Activated naive CD8-positive, alpha-beta T cell (primary cell): ENCODE measurements at regions not wholly inside any gene's neighbourhood (a gene's known extent, or its start where the extent isn't known, plus 50 kb on each side); places are given as distances from the start of the nearest gene placed in this dataset.

ENCODE experiments used
- H3K27ac Mint-ChIP-seq: one replicate; pipeline ENCODE4 v1.8.0; 2021; ENCODE audit warnings: mixed read lengths
- H3K27me3 Mint-ChIP-seq: one replicate; pipeline ENCODE4 v1.8.0; 2021; ENCODE audit warnings: mixed read lengths
- H3K36me3 Mint-ChIP-seq: one replicate; pipeline ENCODE4 v1.8.0; 2021; ENCODE audit warnings: mixed read lengths
- H3K4me1 Mint-ChIP-seq: one replicate; pipeline ENCODE4 v1.8.0; 2021; ENCODE audit warnings: low read depth, mixed read lengths
- H3K4me3 Mint-ChIP-seq: one replicate; pipeline ENCODE4 v1.8.0; 2021; ENCODE audit warnings: mild to moderate bottlenecking, mixed read lengths
- H3K9me3 Mint-ChIP-seq: one replicate; pipeline ENCODE4 v1.8.0; 2021; ENCODE audit warnings: low read depth, mixed read lengths

DNA sequence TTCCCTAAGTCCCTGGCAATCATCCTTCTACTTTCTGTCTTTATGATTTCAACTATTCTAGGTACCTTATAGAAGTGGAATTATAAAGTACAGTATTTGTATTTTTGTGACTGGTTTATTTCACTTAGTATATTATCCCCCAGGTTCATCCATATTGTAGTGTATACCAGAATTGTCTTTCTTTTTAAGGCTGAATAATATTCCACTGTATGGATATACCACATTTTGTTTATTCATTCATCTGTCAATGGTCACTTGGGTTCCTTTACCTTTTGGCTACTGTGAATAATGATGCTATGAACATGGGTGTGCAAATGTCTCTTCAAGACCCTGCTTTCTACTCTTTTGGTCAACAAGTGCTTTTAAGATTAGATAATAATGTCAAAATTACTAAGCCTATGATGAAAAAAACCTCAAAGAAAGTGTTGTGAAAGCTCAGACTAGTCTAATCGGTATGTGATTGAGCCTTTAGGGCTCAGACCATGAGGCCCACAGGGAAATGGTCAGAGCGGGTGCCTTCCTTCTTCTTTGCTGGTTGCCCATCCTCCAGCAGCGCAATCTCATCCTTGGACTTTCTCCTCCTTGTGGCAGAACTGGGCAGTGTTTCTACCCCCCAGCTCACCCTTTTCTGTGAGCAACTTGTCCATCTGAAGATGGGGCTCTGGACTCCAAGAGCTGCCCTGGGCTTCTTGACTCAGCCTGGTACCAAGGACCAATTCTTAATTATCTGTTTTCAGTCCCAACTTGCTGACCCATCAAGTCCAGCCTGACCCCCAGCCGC lies 105.4 kb downstream of the TTC8 start:
- Mint-ChIP-seq H3K27me3 (peaks cover 19% of the 10 kb centered on the region), H3K4me3 (no peak overlapping the region), H3K4me1 (no peaks in the 10 kb centered on the region)

DNA sequence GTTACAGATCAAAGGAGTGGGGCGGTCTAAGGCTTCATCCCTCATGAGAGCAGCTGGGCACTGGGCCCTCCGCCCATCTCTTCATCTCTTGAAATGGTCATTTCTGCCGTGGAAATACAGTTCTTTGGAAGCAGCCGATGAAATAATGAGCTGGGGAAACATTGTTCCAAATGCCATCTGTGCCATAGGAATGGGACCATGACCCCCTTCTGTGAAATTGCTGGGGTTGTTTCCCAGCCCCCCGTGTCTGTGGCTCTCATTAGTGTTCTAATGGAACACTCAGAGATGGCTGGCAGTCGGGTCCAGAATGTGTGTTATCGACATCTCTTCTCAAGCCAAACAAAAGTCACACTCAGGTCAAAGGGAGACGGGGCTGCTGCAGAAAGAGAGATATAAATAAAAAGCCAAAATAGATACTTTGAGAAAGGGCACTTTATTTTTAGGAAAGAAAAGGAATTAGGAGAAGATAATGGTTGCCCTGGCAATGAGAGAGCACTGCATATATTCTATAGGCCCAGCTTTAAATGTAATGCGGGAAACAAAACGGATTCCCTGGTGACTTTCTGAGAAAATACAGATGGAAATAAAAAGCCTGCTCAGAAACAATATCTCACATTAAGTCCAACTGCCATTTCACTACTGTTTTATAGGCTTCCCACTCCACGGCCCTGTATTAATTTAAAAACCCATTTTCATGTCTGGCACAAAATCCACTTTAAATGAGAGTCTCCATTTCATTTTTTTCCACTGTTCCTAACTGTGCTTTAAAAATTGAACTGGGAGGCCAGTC lies 107.1 kb downstream of the TTC8 start:
- peaks cover 5% of the 10 kb centered on the region for H3K9me3 Mint-ChIP-seq
- H3K36me3 Mint-ChIP-seq: peaks cover 3% of the 10 kb centered on the region
- no peak overlapping the region for H3K27ac Mint-ChIP-seq
- H3K27me3 Mint-ChIP-seq: peaks cover 18% of the 10 kb centered on the region
- no peak overlapping the region for H3K4me3 Mint-ChIP-seq
- H3K4me1 Mint-ChIP-seq: no peaks in the 10 kb centered on the region

More for the DNA sequence above, 105.4 kb downstream of the TTC8 start:
- peaks cover 8% of the 10 kb centered on the region for H3K9me3 Mint-ChIP-seq
- H3K27ac Mint-ChIP-seq: no peak overlapping the region
- peaks cover 4% of the 10 kb centered on the region for H3K36me3 Mint-ChIP-seq

DNA sequence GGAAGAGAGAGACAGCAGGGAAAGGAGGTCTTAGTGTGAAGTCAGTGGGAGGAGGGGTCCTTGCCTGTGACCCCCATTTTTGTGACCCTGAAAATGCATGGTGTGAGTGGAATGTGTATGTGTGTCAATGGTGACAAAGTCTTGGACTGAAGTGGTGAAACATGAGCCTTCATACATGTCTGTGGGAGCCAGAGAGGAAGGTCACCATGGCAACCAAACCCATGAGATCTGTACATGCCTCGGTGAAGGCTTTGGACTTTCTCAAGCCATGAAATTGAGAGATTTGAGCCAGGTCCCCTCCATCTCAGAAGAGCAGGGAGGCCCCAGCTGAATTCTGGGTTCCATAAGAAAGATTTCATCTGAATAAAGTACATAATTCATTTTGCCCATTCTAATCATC lies 108.7 kb downstream of the TTC8 start:
- Mint-ChIP-seq H3K4me3 (no peak overlapping the region), H3K9me3 (peaks cover 5% of the 10 kb centered on the region), H3K27me3 (peaks cover 18% of the 10 kb centered on the region), H3K4me1 (no peaks in the 10 kb centered on the region), H3K27ac (no peak overlapping the region), H3K36me3 (peaks cover 3% of the 10 kb centered on the region)

DNA sequence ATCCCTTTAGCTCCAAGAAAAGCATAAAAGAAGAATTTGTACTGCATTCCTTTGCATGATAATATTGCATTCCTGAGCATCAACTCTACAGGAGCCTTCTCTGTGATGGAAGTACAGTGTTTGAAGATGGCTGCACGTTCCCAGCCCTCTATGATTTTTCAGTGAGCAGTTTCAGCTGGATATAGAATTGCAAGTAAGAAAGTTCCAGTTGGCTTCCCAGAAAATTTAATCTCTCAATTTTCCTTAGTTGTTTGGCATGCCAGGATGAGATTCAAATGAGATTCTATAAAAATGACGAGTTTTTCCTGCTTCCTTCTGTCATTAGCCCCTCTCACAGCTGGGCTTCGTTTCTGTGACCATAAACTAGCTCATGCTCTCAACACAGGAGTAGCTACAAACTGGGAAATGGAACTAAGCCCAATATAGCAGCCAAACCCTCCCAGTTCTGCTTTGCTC lies 109.9 kb downstream of the TTC8 start:
- no peak overlapping the region for H3K4me3 Mint-ChIP-seq
- peaks cover 3% of the 10 kb centered on the region for H3K36me3 Mint-ChIP-seq
- peaks cover 5% of the 10 kb centered on the region for H3K9me3 Mint-ChIP-seq
- no peak overlapping the region for H3K27ac Mint-ChIP-seq
- no peaks in the 10 kb centered on the region for H3K4me1 Mint-ChIP-seq
- H3K27me3 Mint-ChIP-seq: peaks cover 18% of the 10 kb centered on the region

DNA sequence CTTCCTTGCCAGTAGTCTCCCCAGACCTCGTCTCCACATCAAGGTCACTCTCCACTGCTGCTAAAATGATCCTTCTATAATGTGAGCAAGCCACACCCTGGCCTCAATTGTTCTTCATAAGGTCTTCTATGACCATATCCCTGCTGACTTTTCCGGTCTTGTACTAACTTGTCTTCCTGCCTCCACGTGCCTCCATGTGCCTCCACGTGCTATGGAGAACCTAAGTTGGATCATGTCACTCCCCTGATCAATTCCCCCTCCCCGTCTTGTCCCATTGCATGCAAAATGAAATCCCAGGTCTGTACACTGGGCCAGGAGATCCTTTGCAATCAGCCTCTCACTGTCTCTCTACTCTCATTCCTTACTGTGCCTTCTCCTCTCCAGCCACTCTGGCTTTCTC lies 110.6 kb downstream of the TTC8 start:
- Mint-ChIP-seq H3K4me3 (no peak overlapping the region), H3K27me3 (peaks cover 21% of the 10 kb centered on the region), H3K4me1 (no peaks in the 10 kb centered on the region), H3K9me3 (no peaks in the 10 kb centered on the region), H3K36me3 (peaks cover 2% of the 10 kb centered on the region), H3K27ac (no peak overlapping the region)

DNA sequence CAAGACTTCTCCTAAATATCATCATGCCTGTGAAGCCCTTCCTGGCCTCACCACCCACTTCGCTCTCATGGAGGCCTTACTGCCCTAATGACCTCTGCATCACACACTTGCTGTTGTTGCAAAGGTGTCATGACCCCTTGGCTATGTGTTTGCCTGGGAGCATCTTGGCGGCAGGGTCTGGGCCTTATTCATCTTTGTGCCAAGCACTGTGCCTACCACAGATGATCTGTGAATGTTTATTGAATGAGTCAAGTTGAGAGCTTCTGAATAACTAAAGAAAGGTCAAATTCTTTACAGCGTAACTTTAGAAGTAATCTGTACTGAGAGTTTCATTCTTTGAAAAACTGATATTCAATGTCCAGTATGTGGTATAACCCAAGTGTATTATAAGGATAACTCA lies 113.3 kb downstream of the TTC8 start:
- H3K36me3 Mint-ChIP-seq: peaks cover 2% of the 10 kb centered on the region
- no peak overlapping the region for H3K4me3 Mint-ChIP-seq
- H3K4me1 Mint-ChIP-seq: no peaks in the 10 kb centered on the region
- no peak overlapping the region for H3K27ac Mint-ChIP-seq
- no peaks in the 10 kb centered on the region for H3K9me3 Mint-ChIP-seq
- H3K27me3 Mint-ChIP-seq: peaks cover 19% of the 10 kb centered on the region

DNA sequence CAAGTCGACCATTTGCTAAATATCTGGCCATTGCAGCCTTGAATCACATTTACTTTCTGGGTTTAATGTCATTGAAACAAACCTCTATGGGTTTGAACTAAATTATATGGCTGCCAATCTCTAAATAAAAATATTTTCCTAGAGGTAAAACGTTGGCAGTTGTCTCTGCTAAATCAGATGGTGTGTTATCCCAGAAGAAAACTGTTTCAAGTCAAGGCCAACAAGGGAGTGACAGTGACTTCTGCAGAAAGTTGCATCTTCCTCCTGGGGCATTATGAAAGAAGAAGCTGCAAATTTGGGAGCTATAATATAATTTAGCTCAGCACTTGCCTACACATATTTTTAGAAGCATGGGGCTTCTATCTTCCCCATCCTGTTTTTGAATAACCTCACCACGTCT lies 116.2 kb downstream of the TTC8 start:
- H3K4me1 Mint-ChIP-seq: no peaks in the 10 kb centered on the region
- H3K9me3 Mint-ChIP-seq: no peaks in the 10 kb centered on the region
- H3K36me3 Mint-ChIP-seq: peaks cover 2% of the 10 kb centered on the region
- H3K4me3 Mint-ChIP-seq: no peak overlapping the region
- peaks cover 10% of the 10 kb centered on the region for H3K27me3 Mint-ChIP-seq
- no peak overlapping the region for H3K27ac Mint-ChIP-seq

DNA sequence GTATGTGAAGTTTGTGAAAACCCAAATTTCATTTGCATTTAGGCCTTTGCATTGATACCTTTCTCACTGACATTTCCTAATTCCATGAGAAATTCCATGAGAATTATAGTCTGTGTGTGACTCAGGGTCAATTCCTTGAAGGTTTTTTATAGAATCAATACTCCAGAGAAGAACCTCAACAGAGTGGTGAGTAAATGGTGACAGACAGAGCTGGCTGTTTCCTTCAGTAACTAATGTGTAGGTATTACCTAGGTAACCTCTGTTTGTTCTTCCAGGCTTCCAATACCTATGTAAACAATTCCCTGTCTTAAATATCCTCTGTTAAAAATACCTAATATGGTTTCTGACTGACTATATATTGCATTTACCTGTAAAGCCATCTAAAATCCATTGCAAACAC lies 117.0 kb downstream of the TTC8 start:
- H3K27ac Mint-ChIP-seq: no peak overlapping the region
- H3K27me3 Mint-ChIP-seq: peaks cover 12% of the 10 kb centered on the region
- H3K36me3 Mint-ChIP-seq: peaks cover 2% of the 10 kb centered on the region
- no peaks in the 10 kb centered on the region for H3K9me3 Mint-ChIP-seq
- H3K4me1 Mint-ChIP-seq: no peaks in the 10 kb centered on the region
- no peak overlapping the region for H3K4me3 Mint-ChIP-seq

DNA sequence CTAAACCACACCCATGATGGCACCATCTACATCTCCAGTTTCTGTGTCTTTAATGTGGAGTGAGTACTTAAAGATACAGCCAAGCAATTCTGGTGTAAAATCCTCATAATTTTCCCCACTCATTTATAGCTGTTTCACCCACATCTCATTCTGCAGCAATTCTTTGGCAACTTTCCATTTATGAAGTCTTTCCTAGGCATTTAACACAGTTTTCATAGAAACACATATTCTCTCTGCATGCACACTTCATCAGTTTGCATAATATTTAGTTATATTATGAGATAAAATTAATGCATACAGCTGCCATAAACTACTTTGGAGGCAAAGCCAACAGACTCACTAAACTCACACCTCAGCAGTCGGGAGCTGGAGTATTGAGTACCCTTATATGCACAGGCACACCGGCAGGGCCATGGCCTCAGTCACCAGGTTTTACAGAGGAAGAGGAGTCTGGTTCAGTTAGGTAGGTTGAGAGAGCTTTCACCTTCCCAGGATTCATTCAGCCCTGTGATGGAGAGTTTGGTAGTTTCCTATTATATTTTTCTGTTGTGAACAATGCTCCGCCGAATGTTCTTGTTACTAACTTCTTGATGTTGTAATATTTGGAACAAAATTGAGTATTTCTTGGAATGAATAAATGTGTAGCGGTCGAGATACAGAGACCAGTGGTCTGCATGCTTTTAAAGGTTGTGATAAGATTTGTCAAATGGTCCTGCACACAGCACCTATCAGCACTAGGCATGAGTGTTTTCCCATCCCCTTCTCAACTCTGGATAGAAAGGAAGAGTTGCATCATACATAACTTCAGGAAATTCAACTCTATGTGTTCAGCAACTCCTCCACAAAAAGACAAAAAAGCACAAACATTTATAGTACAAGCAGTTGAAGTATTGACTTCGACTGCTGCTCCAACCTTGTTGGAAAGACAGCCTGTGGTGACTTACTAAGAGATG lies 123.5 kb downstream of the TTC8 start:
- H3K4me1 Mint-ChIP-seq: no peaks in the 10 kb centered on the region

DNA sequence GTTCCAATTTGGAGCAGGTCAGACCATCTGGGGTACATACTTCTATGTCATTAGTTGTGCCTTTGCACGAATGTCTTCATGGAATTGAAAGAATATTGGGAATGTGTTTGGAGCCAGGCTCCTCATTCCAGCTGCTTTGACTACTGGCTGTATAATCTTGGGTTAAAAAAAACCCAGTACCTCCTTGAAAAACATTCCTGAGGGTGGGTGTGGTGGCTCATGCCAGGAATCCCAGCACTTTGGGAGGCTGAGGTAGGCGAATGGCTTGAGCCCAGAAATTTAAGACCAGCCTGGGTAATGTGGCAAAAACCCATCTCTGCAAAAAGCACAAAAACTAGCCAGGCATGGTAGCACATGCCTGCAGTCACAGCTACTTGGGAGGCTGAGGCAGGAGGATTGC lies 125.6 kb downstream of the TTC8 start:
- H3K9me3 Mint-ChIP-seq: peaks cover 15% of the 10 kb centered on the region
- H3K4me1 Mint-ChIP-seq: no peaks in the 10 kb centered on the region
- peaks cover 10% of the 10 kb centered on the region for H3K27me3 Mint-ChIP-seq

More for the DNA sequence above, 123.5 kb downstream of the TTC8 start:
- Mint-ChIP-seq H3K36me3 (no peaks in the 10 kb centered on the region), H3K27ac (no peak overlapping the region), H3K4me3 (no peak overlapping the region), H3K9me3 (peaks cover 13% of the 10 kb centered on the region), H3K27me3 (peaks cover 11% of the 10 kb centered on the region)

DNA sequence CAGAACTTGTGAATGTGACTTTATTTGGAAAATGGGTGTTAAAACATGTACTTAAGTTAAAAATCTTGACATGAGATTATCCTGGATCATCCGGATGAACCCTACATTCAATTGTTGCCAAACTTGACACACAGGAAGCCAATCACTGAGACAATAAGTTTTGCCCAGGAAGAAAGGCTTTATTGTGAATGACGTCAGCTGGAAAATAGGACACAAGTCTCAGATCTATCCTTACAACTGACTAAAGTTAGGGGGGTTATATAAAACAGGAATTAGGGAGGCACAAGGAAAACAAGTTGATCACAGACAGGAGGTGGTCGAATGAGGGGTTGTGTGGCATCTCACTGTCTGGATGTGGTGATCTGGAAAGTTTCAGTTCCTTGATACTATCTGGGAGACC lies 126.9 kb downstream of the TTC8 start:
- Mint-ChIP-seq H3K27ac (no peak overlapping the region), H3K27me3 (peaks cover 11% of the 10 kb centered on the region), H3K4me3 (no peak overlapping the region), H3K4me1 (no peaks in the 10 kb centered on the region), H3K9me3 (peaks cover 15% of the 10 kb centered on the region), H3K36me3 (no peaks in the 10 kb centered on the region)

More for the DNA sequence above, 125.6 kb downstream of the TTC8 start:
- no peaks in the 10 kb centered on the region for H3K36me3 Mint-ChIP-seq
- H3K4me3 Mint-ChIP-seq: no peak overlapping the region
- H3K27ac Mint-ChIP-seq: no peak overlapping the region

DNA sequence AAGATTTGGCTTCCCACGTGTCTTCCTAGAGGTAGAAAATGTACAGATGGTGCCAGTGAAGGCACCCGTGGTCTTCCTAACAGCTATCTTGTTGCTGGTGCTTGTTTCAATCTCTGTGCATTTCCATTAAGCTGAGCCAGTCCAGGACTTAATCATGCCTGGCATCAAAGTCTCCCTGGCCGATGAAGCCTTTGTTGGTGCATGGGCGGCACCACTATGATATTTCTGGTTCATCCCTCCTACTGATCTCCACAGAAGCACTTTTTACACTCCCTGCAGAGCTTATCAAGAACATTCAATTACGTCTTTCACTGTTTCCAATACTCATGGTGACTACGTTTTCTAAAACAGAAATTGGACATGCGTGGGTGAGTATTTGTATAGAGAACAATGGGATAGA lies 128.4 kb downstream of the TTC8 start:
- Mint-ChIP-seq H3K27ac (no peak overlapping the region), H3K36me3 (no peaks in the 10 kb centered on the region), H3K4me3 (no peak overlapping the region), H3K4me1 (no peaks in the 10 kb centered on the region), H3K9me3 (peaks cover 15% of the 10 kb centered on the region), H3K27me3 (peaks cover 13% of the 10 kb centered on the region)

DNA sequence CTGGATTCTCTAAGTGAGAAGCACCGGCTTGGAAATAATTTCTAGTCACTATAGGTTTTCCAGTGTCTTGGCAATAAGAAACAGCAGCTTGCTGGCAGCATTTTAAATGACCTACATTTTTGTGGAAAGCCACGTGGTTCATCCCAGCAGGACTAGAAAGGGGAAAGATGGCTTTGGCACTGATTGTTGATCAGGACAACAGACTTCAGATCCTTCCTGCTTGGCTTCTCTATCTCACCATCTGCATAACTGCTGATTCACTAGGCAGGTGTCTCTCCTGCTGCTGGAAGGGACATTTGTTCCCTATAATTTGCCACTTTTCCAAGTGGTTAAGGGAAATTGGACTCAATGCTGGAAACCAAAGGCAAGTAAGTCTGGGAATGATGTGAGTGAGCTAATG lies 131.0 kb downstream of the TTC8 start:
- no peak overlapping the region for H3K27ac Mint-ChIP-seq
- no peaks in the 10 kb centered on the region for H3K4me1 Mint-ChIP-seq
- H3K36me3 Mint-ChIP-seq: no peaks in the 10 kb centered on the region
- peaks cover 9% of the 10 kb centered on the region for H3K27me3 Mint-ChIP-seq
- no peak overlapping the region for H3K4me3 Mint-ChIP-seq
- H3K9me3 Mint-ChIP-seq: peaks cover 15% of the 10 kb centered on the region

DNA sequence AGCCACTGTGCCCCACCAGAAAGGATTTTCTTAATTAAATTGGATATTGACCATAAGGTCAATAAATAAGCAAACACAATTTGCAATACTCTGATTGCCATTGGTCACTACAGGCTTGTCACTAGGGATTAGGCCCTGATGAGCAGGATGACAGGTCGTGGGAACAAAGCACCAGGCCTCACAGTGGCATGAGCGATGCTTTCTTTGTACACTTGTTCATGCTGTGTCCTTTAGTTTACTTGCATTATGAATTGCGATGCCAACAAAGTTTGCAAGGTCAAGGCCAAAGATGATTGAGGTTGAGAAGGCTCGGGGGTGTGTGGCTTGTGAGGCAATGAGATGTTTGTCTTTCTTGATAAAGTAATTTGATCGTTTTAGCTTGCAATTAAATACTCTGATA lies 136.0 kb downstream of the TTC8 start:
- Mint-ChIP-seq H3K27me3 (peaks cover 15% of the 10 kb centered on the region), H3K4me3 (no peak overlapping the region), H3K9me3 (no peaks in the 10 kb centered on the region), H3K4me1 (no peaks in the 10 kb centered on the region), H3K36me3 (no peaks in the 10 kb centered on the region), H3K27ac (no peak overlapping the region)
